CD14-positive monocyte (primary cell): ENCODE measurements at regions not wholly inside any gene's neighbourhood (a gene's known extent, or its start where the extent isn't known, plus 50 kb on each side); places are given as distances from the start of the nearest gene placed in this dataset.
A peak's percentile ranks its signal among the peaks of the same experiment; 100 is the strongest.

Source experiments
- DNase-seq, 3 donors: peaks; one replicate each; pipeline ENCODE4 v3.0.0-alpha.2; 2011 to 2022
- H2AFZ ChIP-seq: 2 replicates; pipeline ENCODE4 v1.6.0; 2012; ENCODE audit warnings: mild to moderate bottlenecking, low read depth, low read length, inconsistent platforms; ENCODE audit not compliant: insufficient read depth, poor library complexity, severe bottlenecking
- H3K27ac ChIP-seq, 2 donors: 1 replicate in 1 of 2; 2 replicates in 1 of 2; pipeline ENCODE4 v1.5.1; 2012 to 2013; ENCODE audit warnings: low read length in 2 of 2, control low read depth in 1 of 2, inconsistent platforms in 1 of 2, low read depth in 1 of 2, mild to moderate bottlenecking in 1 of 2
- H3K27me3 ChIP-seq, 2 donors: one replicate each; pipeline versions ENCODE4 v1.6.0 to v1.6.1; 2011 to 2013; ENCODE audit warnings: low read length in 2 of 2; ENCODE audit not compliant: control insufficient read depth in 2 of 2, insufficient read depth in 2 of 2
- H3K36me3 ChIP-seq, 2 donors: replicated peaks in 1 of 2; 1 replicate in 1 of 2; 2 replicates in 1 of 2; pipeline versions ENCODE4 v1.5.1 to v1.6.1; 2012 to 2013; ENCODE audit warnings: low read length in 2 of 2, control low read depth in 1 of 2, inconsistent platforms in 1 of 2, mild to moderate bottlenecking in 1 of 2; ENCODE audit not compliant: insufficient read depth in 2 of 2, control insufficient read depth in 1 of 2
- H3K4me1 ChIP-seq, 2 donors: 1 replicate in 1 of 2; 2 replicates in 1 of 2; pipeline versions ENCODE4 v1.5.1 to v1.6.1; 2012 to 2013; ENCODE audit warnings: low read length in 2 of 2, control low read depth in 1 of 2, inconsistent platforms in 1 of 2, mild to moderate bottlenecking in 1 of 2, moderate library complexity in 1 of 2; ENCODE audit not compliant: insufficient read depth in 2 of 2, control insufficient read depth in 1 of 2
- H3K4me2 ChIP-seq: replicated peaks from 2 replicates; pipeline ENCODE3; 2012; ENCODE audit warnings: low read length, moderate library complexity, mild to moderate bottlenecking; ENCODE audit not compliant: poor library complexity, severe bottlenecking; ENCODE audit errors: extremely low read depth
- H3K4me3 ChIP-seq, 3 experiments: fragments of 200-600 bp in 1 of 3; sonication (generic) in 1 of 3; replicated peaks in 1 of 3; 1 replicate in 2 of 3; 2 replicates in 1 of 3; pipeline ENCODE4 v1.5.1; 2011 to 2013; ENCODE audit warnings: low read length in 3 of 3, mild to moderate bottlenecking in 3 of 3, control low read depth in 2 of 3, low read depth in 2 of 3, inconsistent platforms in 1 of 3, moderate library complexity in 1 of 3
- H3K79me2 ChIP-seq: 2 replicates; pipeline ENCODE4 v1.6.0; 2012; ENCODE audit warnings: mild to moderate bottlenecking, control low read depth, inconsistent platforms, low read length, moderate library complexity; ENCODE audit not compliant: insufficient read depth
- H3K9ac ChIP-seq: 2 replicates; pipeline ENCODE4 v1.6.0; 2017; ENCODE audit warnings: low read length, mild to moderate bottlenecking; ENCODE audit not compliant: insufficient read depth, poor library complexity, severe bottlenecking
- H3K9me3 ChIP-seq, 2 donors: replicated peaks in 1 of 2; 1 replicate in 1 of 2; 2 replicates in 1 of 2; pipeline versions ENCODE4 v1.5.1 to v1.6.1; 2012 to 2013; ENCODE audit warnings: low read length in 2 of 2, control low read depth in 1 of 2; ENCODE audit not compliant: control insufficient read depth in 1 of 2, insufficient read depth in 1 of 2
- H4K20me1 ChIP-seq: 2 replicates; pipeline ENCODE4 v1.6.0; 2012; ENCODE audit warnings: mild to moderate bottlenecking, low read length, control low read depth, moderate library complexity; ENCODE audit not compliant: insufficient read depth
- H3K27ac Mint-ChIP-seq, 7 donors: one replicate each; pipeline ENCODE4 v1.8.0; 2020; ENCODE audit warnings: mild to moderate bottlenecking in 7 of 7, mixed read lengths in 7 of 7, moderate library complexity in 6 of 7, inconsistent platforms in 2 of 7
- H3K27me3 Mint-ChIP-seq, 3 donors: one replicate each; pipeline ENCODE4 v1.8.0; 2021 to 2022; ENCODE audit warnings: low read depth in 3 of 3, mild to moderate bottlenecking in 3 of 3, mixed read lengths in 3 of 3, moderate library complexity in 3 of 3, inconsistent platforms in 1 of 3
- H3K36me3 Mint-ChIP-seq, 2 donors: one replicate each; pipeline ENCODE4 v1.8.0; 2020; ENCODE audit warnings: mixed read lengths in 2 of 2, inconsistent platforms in 1 of 2, mild to moderate bottlenecking in 1 of 2
- H3K4me1 Mint-ChIP-seq: one replicate; pipeline ENCODE4 v1.8.0; 2020; ENCODE audit warnings: mild to moderate bottlenecking, mixed read lengths
- H3K4me3 Mint-ChIP-seq, 2 donors: one replicate each; pipeline ENCODE4 v1.8.0; 2020; ENCODE audit warnings: mild to moderate bottlenecking in 2 of 2, mixed read lengths in 2 of 2, moderate library complexity in 1 of 2
- H3K9me3 Mint-ChIP-seq, 7 donors: one replicate each; pipeline ENCODE4 v1.8.0; 2020 to 2022; ENCODE audit warnings: mixed read lengths in 7 of 7, mild to moderate bottlenecking in 6 of 7, moderate library complexity in 6 of 7, inconsistent platforms in 2 of 7
- WGBS: methylation state at CpG from one replicate; pipeline ENCODE4 v1.1.5; 2013; ENCODE audit warnings: missing lambda C conversion rate; ENCODE audit not compliant: insufficient coverage; 5-methylcytosine and 5-hydroxymethylcytosine counted together
- intact Hi-C, 2 donors: fragments of 100-400 bp; cut with micrococcal nuclease; formaldehyde crosslinking; loops; one replicate each; pipeline versions ENCODE4 v1.15.0 to v1.15.1; 2023
- TF ChIP-seq, protein P1 (sequence below): fragments of 200-600 bp; IDR thresholded peaks from one replicate; pipeline ENCODE4 v1.8.0; 2022; ENCODE audit warnings: antibody characterized with exemption, mild to moderate bottlenecking

DNA sequence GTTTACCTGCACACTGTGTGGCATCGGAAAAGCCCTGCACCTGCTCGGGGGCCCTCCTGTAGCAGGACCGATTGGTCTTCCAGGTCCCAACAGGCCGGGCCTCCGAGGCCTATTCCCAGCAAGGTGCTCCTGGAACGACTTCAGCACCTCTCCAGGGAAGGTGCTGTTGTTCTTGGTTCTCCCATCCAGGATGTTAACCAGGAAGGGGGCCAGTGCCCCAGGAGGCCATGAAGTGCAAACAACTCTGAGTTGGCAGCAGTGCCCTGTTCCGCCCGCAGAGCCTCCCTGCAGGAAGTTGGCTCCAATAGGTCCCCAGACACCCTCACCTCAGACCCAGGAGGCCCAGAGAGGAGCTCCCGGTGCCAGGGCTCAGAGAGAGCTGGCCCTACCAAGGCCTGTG is 64.0 kb upstream of the DUSP5 start:
- 88% methylated on average over 7 of the region's 9 CpGs for whole genome bisulfite sequencing
- Histone ChIP-seq H3K4me1 (peaks cover 4 to 24% of the 10 kb centered on the region in 2 donors), H3K4me2 (no peak overlapping the region), H3K9me3 (no peaks in the 10 kb centered on the region), H3K36me3 (no peaks in the 10 kb centered on the region), H4K20me1 (no peaks in the 10 kb centered on the region), H3K4me3 (no peak overlapping the region), H3K9ac (no peak overlapping the region), H3K27me3 (no peaks in the 10 kb centered on the region), H2AFZ (no peak overlapping the region), H3K27ac (no peak overlapping the region), H3K79me2 (no peaks in the 10 kb centered on the region)
- TF ChIP-seq, protein P1, sequence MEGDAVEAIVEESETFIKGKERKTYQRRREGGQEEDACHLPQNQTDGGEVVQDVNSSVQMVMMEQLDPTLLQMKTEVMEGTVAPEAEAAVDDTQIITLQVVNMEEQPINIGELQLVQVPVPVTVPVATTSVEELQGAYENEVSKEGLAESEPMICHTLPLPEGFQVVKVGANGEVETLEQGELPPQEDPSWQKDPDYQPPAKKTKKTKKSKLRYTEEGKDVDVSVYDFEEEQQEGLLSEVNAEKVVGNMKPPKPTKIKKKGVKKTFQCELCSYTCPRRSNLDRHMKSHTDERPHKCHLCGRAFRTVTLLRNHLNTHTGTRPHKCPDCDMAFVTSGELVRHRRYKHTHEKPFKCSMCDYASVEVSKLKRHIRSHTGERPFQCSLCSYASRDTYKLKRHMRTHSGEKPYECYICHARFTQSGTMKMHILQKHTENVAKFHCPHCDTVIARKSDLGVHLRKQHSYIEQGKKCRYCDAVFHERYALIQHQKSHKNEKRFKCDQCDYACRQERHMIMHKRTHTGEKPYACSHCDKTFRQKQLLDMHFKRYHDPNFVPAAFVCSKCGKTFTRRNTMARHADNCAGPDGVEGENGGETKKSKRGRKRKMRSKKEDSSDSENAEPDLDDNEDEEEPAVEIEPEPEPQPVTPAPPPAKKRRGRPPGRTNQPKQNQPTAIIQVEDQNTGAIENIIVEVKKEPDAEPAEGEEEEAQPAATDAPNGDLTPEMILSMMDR, result no peak
- Mint-ChIP-seq H3K27me3 (peaks cover 3 to 5% (median 3%) of the 10 kb centered on the region in 3 donors), H3K36me3 (peaks cover 0 to 2% of the 10 kb centered on the region in 2 donors), H3K9me3 (peaks cover 0 to 6% (median 0%) of the 10 kb centered on the region in 7 donors), H3K27ac (no peak overlapping the region), H3K4me1 (peaks cover 30% of the 10 kb centered on the region), H3K4me3 (no peak overlapping the region)
- no peak for DNase-seq
- intact Hi-C loops, result no loop called here

- H3K4me1 Mint-ChIP-seq, result peaks cover 23% of the 10 kb centered on the region
- peaks cover 4 to 23% of the 10 kb centered on the region in 2 donors for H3K4me1 ChIP-seq
Observed at GRCh38 chr10:110434489-110435096, 63.1 kb upstream of the DUSP5 start.

More at GRCh38 chr10:110434489-110435096, 63.1 kb upstream of the DUSP5 start:
- Mint-ChIP-seq H3K4me3 (no peak overlapping the region), H3K9me3 (peaks cover 0 to 6% (median 0%) of the 10 kb centered on the region in 7 donors), H3K27me3 (peaks cover 0 to 5% (median 3%) of the 10 kb centered on the region in 3 donors), H3K27ac (no peak overlapping the region), H3K36me3 (no peaks in the 10 kb centered on the region)
- Histone ChIP-seq H4K20me1 (no peaks in the 10 kb centered on the region), H3K9me3 (no peaks in the 10 kb centered on the region), H3K79me2 (no peaks in the 10 kb centered on the region), H3K36me3 (no peaks in the 10 kb centered on the region), H3K9ac (no peak overlapping the region), H3K4me2 (no peak overlapping the region), H3K27ac (no peak overlapping the region), H2AFZ (peak overlapping the region; percentile 20), H3K27me3 (no peaks in the 10 kb centered on the region), H3K4me3 (no peak overlapping the region)
- no peak for DNase-seq
- WGBS, result 47% methylated on average over 3 of the region's 5 CpGs
- intact Hi-C loops, result no loop called here
- TF ChIP-seq, protein P1, result no peak
